ENCODE measurements at regions not wholly inside any gene's neighbourhood (a gene's known extent, or its start where the extent isn't known, plus 50 kb on each side); places are given as distances from the start of the nearest gene placed in this dataset.
"Not testable (repeated sequence)": the region's sequence is repeated elsewhere in the genome, so short reads cannot be mapped to it uniquely, and the experiment has no call there.

DNA sequence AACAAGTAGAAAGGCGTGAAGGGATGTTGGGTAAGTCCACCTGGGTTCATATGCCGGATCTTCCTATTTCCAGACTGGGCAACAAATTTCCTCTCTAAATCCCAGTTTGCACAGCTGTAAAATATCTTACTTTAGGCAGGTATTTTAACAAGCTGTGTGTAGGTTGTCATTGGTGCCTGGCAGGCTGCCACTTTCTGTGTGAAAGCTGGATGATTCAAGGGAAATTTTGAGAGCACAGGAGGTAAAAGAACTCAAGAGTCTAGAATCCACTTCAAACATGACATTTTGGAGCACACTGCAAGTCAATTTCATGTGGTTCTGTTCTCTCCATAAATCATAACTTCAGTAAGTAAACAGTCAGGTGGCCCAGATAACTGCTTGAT lies 817.4 kb upstream of the AMELY start:
- H3K27me3 Mint-ChIP-seq, result no peaks in the 10 kb centered on the region
- no peak overlapping the region for H3K4me3 Mint-ChIP-seq
- peak; percentile 64 for ATAC-seq (replicated peaks)
- no peaks in the 10 kb centered on the region for H3K9me3 Mint-ChIP-seq
- no peak overlapping the region for H3K27ac Mint-ChIP-seq
- H3K4me1 Mint-ChIP-seq, result no peaks in the 10 kb centered on the region
- no peaks in the 10 kb centered on the region for H3K36me3 Mint-ChIP-seq (ENCODE audit: low read depth)

DNA sequence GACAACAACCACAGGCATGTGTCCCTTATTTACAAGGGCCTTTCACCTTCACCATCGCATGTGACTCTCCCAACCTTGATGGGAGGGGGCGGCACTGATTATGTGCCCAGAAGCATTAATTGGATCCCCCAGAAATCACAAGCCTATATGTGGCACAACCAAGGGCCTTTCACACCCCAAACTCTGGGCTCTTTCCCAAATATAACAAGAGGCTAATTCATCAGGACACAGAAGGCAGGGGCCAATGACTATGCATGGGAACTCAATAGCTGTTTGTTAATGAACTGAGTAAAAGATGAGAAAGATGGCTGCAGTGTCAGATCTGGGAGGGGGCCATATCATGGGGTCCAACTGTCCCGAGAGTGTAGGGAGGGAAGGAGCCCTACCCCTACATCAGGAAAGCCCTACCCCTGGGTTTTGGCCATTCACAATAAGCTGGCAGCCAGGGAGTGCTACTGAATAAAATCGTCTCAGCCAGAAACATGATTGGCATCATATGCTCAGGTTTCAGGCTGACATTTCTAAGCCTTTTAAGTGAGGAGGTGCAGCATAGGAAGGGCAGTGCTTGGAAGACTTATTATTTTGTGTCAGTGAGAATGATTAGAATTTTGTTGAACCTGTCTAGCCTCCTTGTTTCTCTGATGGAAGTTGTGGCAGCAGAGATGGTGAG lies 814.4 kb upstream of the AMELY start:
- H3K4me3 Mint-ChIP-seq, result no peak overlapping the region
- no peak for ATAC-seq (replicated peaks)
- no peaks in the 10 kb centered on the region for H3K4me1 Mint-ChIP-seq
- H3K27ac Mint-ChIP-seq, result no peak overlapping the region
- no peaks in the 10 kb centered on the region for H3K27me3 Mint-ChIP-seq
- no peaks in the 10 kb centered on the region for H3K9me3 Mint-ChIP-seq
- H3K36me3 Mint-ChIP-seq (ENCODE audit: low read depth), result no peaks in the 10 kb centered on the region

DNA sequence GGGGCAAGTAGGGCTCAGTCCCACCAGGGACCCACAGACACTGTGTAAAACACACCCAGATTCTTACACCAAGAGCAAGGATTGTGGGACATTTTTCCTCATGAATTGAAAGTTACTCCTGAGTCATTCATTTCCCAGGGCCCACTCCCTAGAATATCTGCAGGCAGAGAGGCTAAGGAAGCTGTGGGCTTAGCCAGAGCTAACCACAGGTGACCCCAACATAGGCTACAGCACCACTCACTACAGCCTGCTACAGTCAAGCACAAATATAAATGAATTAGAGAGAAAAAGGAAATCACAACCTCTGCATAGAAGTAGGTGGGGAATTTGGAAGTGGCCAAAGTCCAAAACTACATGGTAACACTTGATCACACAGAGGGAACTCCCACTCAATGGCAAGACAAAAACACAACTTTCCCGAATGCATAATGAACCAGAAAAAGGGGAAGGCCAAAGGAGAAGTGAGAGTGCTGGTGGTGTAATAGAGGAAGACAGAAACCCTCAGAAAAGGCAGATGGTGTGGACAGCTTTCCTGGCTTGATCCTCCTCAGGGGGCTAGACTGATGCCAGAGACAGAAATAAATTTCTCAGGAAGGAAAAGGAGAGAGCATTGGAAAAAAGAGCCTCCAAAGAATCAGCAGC lies 812.6 kb upstream of the AMELY start:
- H3K9me3 Mint-ChIP-seq, result no peaks in the 10 kb centered on the region
- H3K4me3 Mint-ChIP-seq, result no peak overlapping the region
- H3K27ac Mint-ChIP-seq, result no peak overlapping the region
- no peaks in the 10 kb centered on the region for H3K27me3 Mint-ChIP-seq
- no peaks in the 10 kb centered on the region for H3K36me3 Mint-ChIP-seq (ENCODE audit: low read depth)
- ATAC-seq (replicated peaks), result peak; percentile 29
- no peaks in the 10 kb centered on the region for H3K4me1 Mint-ChIP-seq

DNA sequence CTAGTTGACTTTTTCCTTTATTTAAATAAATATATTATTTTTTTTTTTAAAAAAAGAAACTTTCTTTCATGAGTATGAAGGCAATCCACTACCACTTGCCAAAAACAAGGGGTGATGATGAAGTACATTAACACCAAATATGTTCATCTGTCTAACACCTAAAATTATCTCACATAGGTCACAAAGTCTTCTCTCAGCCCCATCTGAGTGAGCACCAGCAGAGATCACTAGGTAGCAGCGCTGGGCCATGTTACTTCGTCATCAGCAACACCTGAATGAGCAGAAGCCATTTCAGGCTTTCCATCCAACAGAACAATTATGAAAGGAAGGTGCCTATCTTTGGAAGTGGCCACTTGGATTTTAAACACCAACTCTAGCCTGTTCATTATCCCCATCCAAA lies 811.6 kb upstream of the AMELY start:
- H3K9me3 Mint-ChIP-seq, result no peaks in the 10 kb centered on the region
- no peaks in the 10 kb centered on the region for H3K27me3 Mint-ChIP-seq
- no peaks in the 10 kb centered on the region for H3K4me1 Mint-ChIP-seq
- no peak overlapping the region for H3K4me3 Mint-ChIP-seq
- H3K36me3 Mint-ChIP-seq (ENCODE audit: low read depth), result no peaks in the 10 kb centered on the region
- H3K27ac Mint-ChIP-seq, result no peak overlapping the region
- no peak for ATAC-seq (replicated peaks)

DNA sequence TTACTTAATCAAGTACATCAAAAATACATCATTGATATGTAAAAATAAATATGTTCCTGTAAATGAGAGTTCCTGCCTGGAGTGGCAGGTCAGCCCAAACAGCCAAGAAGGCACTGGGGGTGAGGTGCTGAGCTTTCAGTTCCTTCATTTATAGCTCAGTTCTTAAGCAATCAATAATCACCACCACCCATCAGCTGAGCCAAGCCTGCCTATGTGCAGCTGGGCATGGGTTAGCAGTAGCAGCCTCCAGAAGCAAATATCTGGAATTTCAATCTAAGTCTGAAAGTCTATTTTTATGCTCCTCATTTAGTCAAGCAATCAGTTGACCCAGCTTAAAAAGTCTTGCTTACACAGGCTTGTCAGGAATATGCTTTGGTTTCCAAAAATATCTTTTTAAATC lies 811.0 kb upstream of the AMELY start:
- no peak for ATAC-seq (replicated peaks)
- Mint-ChIP-seq H3K9me3 (no peaks in the 10 kb centered on the region), H3K27ac (no peak overlapping the region), H3K36me3 (ENCODE audit: low read depth) (no peaks in the 10 kb centered on the region), H3K4me1 (no peaks in the 10 kb centered on the region), H3K27me3 (no peaks in the 10 kb centered on the region), H3K4me3 (no peak overlapping the region)

DNA sequence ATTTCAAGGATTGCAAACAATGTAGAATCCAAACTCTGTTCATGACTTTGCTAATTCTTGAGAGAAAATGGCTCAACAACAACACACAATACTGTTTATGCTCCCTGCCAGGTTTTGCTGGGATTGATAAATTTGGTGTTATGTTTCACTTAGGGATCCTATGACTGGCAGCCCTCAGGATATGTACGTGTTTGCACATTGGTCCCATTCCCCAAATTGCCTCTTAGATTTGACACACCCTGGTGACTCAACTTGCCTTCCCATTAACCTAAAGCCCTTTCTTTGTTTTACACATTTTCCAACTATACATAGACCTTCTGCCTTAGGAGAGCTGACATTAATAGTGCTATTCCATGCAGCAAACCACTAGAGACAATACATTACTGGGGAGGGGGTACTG lies 809.4 kb upstream of the AMELY start:
- Mint-ChIP-seq H3K9me3 (no peaks in the 10 kb centered on the region), H3K4me1 (no peaks in the 10 kb centered on the region), H3K4me3 (no peak overlapping the region), H3K36me3 (ENCODE audit: low read depth) (no peaks in the 10 kb centered on the region), H3K27ac (no peak overlapping the region), H3K27me3 (no peaks in the 10 kb centered on the region)
- no peak for ATAC-seq (replicated peaks)

DNA sequence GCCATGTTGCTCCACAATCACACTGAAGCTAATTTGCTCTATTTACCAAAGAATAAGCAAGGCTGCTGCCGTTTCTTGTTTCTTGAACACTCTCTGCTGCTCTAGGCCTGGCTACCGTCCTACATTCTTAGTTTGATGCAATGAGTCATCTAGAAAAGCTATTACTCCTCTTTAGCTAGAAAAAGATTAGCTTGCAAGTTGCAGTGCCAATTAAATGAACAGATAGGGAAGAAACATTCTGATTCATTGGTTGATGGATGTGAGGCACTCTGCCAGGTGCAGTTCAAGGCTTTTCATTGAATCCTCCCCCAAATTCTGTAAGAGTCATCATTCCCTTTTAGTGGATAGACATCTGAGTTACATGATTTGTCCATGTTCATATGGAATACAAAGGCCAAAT lies 807.7 kb upstream of the AMELY start:
- Mint-ChIP-seq H3K36me3 (ENCODE audit: low read depth) (no peaks in the 10 kb centered on the region), H3K27ac (no peak overlapping the region), H3K9me3 (no peaks in the 10 kb centered on the region), H3K4me1 (no peaks in the 10 kb centered on the region), H3K27me3 (no peaks in the 10 kb centered on the region), H3K4me3 (no peak overlapping the region)
- ATAC-seq (replicated peaks), result no peak

DNA sequence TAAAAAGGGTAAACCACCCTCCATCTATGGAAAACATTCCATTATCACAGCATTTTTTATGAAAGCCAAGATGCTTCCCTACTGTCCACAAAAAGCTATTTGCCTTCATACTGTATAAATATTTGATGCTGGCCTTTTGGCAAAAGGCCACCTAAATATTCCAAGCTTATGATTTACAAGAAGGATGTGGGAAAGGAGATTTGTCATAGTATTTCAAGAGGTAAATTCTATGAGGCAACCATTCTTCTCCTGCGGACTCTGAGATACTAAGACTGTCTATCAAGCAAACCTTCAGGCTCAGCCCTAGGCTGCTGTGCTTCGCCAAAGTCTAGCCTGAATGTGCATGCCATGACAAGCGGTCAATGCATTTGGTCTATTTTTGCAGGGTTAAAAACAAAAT lies 807.1 kb upstream of the AMELY start:
- Mint-ChIP-seq H3K27ac (no peak overlapping the region), H3K4me3 (no peak overlapping the region), H3K9me3 (no peaks in the 10 kb centered on the region), H3K27me3 (no peaks in the 10 kb centered on the region), H3K4me1 (no peaks in the 10 kb centered on the region), H3K36me3 (ENCODE audit: low read depth) (no peaks in the 10 kb centered on the region)
- no peak for ATAC-seq (replicated peaks)

DNA sequence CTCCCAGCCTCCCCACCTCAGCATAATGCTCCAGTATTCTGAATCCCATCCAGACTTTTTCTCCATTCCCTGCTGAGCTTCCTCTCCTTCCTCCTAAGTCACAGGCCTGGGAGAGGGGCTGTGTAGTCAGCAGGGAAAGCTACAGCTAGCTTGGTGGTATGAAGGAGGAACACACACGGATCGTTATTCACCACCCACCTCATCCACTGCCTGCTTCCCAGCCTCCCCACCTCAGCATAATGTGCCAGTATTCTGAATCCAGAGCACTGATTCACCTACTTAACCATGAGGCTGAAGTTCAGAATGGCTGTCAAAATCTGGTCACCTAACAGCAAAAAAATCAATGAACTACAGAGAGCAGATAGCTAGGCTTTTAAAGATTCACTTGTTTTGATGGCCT lies 806.6 kb upstream of the AMELY start:
- no peak for ATAC-seq (replicated peaks)
- Mint-ChIP-seq H3K27me3 (no peaks in the 10 kb centered on the region), H3K36me3 (ENCODE audit: low read depth) (no peaks in the 10 kb centered on the region), H3K4me3 (no peak overlapping the region), H3K9me3 (no peaks in the 10 kb centered on the region), H3K27ac (no peak overlapping the region), H3K4me1 (no peaks in the 10 kb centered on the region)

DNA sequence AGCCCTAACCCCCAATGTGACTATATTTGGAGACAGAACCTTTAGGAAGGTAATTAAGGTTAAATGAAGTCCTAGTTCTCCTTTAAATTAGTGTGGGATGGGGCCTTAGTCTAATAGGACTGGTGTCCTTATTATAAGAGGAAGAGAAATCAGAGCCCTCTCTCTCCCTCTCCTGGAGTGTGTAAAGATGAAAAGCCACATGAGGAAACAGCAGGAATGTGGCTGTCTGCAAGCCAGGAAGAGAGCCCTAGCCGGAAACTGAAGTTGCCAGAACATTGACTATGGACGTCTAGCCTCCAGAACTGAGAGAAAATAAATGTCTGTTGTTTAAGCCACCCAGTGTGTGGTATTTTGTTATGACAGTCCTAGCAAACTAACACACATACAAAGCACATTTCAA lies 802.9 kb upstream of the AMELY start:
- Mint-ChIP-seq H3K27ac (no peak overlapping the region), H3K27me3 (peaks cover 4% of the 10 kb centered on the region), H3K9me3 (no peaks in the 10 kb centered on the region), H3K36me3 (ENCODE audit: low read depth) (no peaks in the 10 kb centered on the region), H3K4me3 (no peak overlapping the region), H3K4me1 (no peaks in the 10 kb centered on the region)
- ATAC-seq (replicated peaks), result no peak

DNA sequence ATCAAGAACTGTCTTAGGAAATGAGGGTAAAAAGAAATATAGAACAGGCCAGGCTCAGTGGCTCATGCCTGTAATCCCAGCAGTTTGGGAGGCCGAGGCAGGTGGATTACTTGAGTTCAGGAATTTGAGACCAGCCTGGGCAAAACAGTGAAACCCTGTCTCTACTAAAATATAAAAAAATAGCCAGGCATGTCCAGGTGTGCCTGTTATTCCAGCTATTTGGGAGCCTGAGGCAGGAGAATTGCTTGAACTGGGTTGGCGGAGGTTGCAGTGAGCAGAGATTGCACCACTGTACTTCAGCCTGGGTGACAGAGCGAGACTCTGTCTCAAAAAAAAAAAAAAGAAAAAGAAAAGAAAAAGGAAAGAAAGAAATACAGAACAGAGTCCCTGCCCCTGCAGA lies 802.2 kb upstream of the AMELY start:
- not testable (repeated sequence) for H3K36me3 Mint-ChIP-seq (ENCODE audit: low read depth); H3K27me3 Mint-ChIP-seq; ATAC-seq (replicated peaks); H3K4me3 Mint-ChIP-seq; H3K9me3 Mint-ChIP-seq; H3K4me1 Mint-ChIP-seq; H3K27ac Mint-ChIP-seq

DNA sequence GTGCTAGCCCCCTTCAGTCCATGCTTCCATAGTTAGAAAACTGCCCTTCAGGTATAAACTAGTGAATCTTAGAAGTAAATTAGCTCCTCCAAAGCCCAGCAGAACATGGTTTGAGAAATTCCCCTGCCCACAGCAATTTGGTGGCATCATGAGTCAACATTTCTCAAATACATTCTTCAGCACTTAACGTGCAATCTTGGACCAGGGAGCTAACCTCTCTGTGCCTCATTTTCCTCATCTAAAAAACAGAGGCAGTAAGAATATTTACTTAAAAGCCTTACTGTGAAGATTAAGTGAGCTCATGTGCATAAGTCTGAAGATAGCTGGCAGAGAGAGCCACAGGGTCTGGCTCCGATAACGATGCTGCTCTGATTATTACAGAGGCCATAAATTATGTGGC lies 800.7 kb upstream of the AMELY start:
- H3K4me3 Mint-ChIP-seq, result no peak overlapping the region
- no peaks in the 10 kb centered on the region for H3K4me1 Mint-ChIP-seq
- no peaks in the 10 kb centered on the region for H3K9me3 Mint-ChIP-seq
- no peaks in the 10 kb centered on the region for H3K36me3 Mint-ChIP-seq (ENCODE audit: low read depth)
- peaks cover 5% of the 10 kb centered on the region for H3K27me3 Mint-ChIP-seq
- no peak overlapping the region for H3K27ac Mint-ChIP-seq
- no peak for ATAC-seq (replicated peaks)

DNA sequence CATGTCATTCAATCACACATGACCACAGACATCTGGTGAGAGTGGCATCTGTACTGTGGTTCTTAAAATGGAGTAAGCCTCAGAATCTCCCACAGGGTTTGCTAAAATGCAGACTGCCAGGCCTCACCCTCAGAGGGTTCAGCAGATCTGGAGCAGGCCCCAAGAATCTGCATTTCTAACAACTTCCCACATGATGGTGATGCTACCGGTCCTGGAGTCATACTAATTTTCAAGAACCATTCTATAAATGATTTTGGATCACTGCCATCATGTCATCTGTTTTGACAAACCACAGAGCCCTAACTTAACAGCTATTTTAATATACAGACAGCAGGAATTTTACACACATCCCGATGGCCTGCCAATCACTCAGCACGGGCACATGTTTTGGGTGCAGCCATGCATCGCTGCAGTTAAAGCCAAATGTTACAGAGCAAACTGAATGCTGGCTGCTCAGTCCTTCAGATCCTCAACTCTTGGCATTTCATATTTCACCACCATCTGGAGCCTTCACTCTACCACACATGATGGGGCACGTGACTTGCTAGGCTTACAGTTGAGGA lies 792.1 kb upstream of the AMELY start:
- Mint-ChIP-seq H3K27me3 (no peaks in the 10 kb centered on the region), H3K36me3 (ENCODE audit: low read depth) (no peaks in the 10 kb centered on the region), H3K9me3 (no peaks in the 10 kb centered on the region), H3K4me1 (no peaks in the 10 kb centered on the region), H3K27ac (no peak overlapping the region), H3K4me3 (no peak overlapping the region)
- no peak for ATAC-seq (replicated peaks)

DNA sequence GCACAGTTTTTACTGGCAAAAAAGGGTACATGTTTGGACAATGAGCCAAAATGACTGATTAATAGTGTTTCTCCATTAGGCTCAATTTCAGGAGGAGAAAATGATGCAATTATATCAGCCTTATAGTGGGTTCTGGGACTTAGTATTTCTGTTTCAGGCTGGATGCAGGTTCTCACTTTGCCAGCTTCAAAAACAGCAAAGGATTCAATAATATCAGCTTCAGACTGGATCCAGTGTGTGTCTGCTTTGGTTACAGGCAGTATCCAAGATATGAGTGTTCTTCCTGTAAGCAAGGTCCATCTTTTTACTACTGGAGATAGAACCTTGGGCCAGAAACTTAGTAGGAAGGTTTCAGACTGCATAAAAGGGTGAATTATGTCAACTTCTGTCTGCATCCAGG lies 790.9 kb upstream of the AMELY start:
- Mint-ChIP-seq H3K4me3 (no peak overlapping the region), H3K4me1 (no peaks in the 10 kb centered on the region), H3K27me3 (no peaks in the 10 kb centered on the region), H3K36me3 (ENCODE audit: low read depth) (no peaks in the 10 kb centered on the region), H3K27ac (no peak overlapping the region), H3K9me3 (no peaks in the 10 kb centered on the region)
- ATAC-seq (replicated peaks), result no peak

DNA sequence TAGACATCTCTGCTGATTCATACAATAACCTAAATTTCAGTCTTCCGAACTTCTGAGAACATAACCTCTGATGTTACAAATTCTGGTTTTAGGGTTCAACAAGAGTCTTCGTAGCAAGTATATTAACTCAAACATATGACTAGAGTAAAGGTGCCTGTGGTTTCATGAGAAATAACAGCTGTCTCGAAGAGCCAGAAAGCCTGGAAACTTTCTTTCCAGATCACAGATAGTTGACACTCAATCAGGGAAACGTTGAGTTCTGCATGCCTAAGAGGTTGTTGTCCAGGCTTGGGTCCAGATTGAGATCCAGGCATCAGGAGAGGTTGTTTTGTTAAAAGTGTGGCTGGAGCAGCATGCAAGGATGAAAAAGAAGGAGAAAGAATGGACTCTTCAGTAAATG lies 790.1 kb upstream of the AMELY start:
- no peaks in the 10 kb centered on the region for H3K9me3 Mint-ChIP-seq

More for the DNA sequence above, 790.1 kb upstream of the AMELY start:
- ATAC-seq (replicated peaks), result no peak
- Mint-ChIP-seq H3K4me3 (no peak overlapping the region), H3K27me3 (no peaks in the 10 kb centered on the region), H3K27ac (no peak overlapping the region), H3K36me3 (ENCODE audit: low read depth) (no peaks in the 10 kb centered on the region), H3K4me1 (no peaks in the 10 kb centered on the region)
